GM12864 (cell line): ENCODE measurements at regions not wholly inside any gene's neighbourhood (a gene's known extent, or its start where the extent isn't known, plus 50 kb on each side); places are given as distances from the start of the nearest gene placed in this dataset.

Experiments
- DNase-seq: peaks from one replicate; pipeline ENCODE4 v3.0.0-alpha.2; 2011; ENCODE audit warnings: low read depth
- H3K4me3 ChIP-seq: 2 replicates; pipeline ENCODE4 v1.5.1; 2011; ENCODE audit warnings: mild to moderate bottlenecking, low read depth, low read length, control low read depth
- CTCF ChIP-seq: IDR thresholded peaks from 2 replicates; pipeline ENCODE4 v1.5.1; 2011; ENCODE audit warnings: low read depth, mild to moderate bottlenecking, moderate library complexity, low read length, control low read depth, inconsistent platforms; ENCODE audit errors: missing control alignments

- H3K4me3 ChIP-seq = no peak overlapping the region
- DNase-seq = no peak
- no peak for TF ChIP-seq CTCF
Observed at GRCh38 chr2:153787612-153788011, 84.1 kb upstream of the GALNT13 start.

GRCh38 chr2:153802671-153803070 is 69.1 kb upstream of the GALNT13 start:
- no peak for TF ChIP-seq CTCF
- no peak overlapping the region for H3K4me3 ChIP-seq
- DNase-seq = no peak

GRCh38 chr2:153808679-153809078 is 63.0 kb upstream of the GALNT13 start:
- no peak overlapping the region for H3K4me3 ChIP-seq
- no peak for TF ChIP-seq CTCF
- DNase-seq = no peak

- no peak for TF ChIP-seq CTCF
- H3K4me3 ChIP-seq = no peak overlapping the region
- DNase-seq = no peak
Observed at GRCh38 chr2:153811516-153811915, 60.2 kb upstream of the GALNT13 start.

GRCh38 chr2:153812632-153813031 is 59.1 kb upstream of the GALNT13 start:
- no peak for TF ChIP-seq CTCF
- no peak for DNase-seq
- no peak overlapping the region for H3K4me3 ChIP-seq

- no peak overlapping the region for H3K4me3 ChIP-seq
- no peak for TF ChIP-seq CTCF
- DNase-seq = no peak
Observed at GRCh38 chr2:153818242-153818641, 53.5 kb upstream of the GALNT13 start.

GRCh38 chr2:153819074-153819473 is 52.6 kb upstream of the GALNT13 start:
- no peak for TF ChIP-seq CTCF
- no peak for DNase-seq
- no peak overlapping the region for H3K4me3 ChIP-seq
